Putamen (tissue), 1 donor: ENCODE measurements at regions not wholly inside any gene's neighbourhood (a gene's known extent, or its start where the extent isn't known, plus 50 kb on each side); places are given as distances from the start of the nearest gene placed in this dataset.
"Not testable (repeated sequence)": the region's sequence is repeated elsewhere in the genome, so short reads cannot be mapped to it uniquely, and the experiment has no call there.

Experiments
- DNase-seq: peaks from one replicate; pipeline ENCODE4 v3.0.0-alpha.2; 2016; ENCODE audit warnings: low spot score

GRCh38 chr2:39581866-39582265, 83.9 kb upstream of the TMEM178A start:
- no peak for DNase-seq

- no peak for DNase-seq
These were observed 82.5 kb upstream of the TMEM178A start for GRCh38 chr2:39583213-39583612.

- DNase-seq: no peak
These were observed 81.9 kb upstream of the TMEM178A start for GRCh38 chr2:39583781-39584180.

- peak; percentile 32 for DNase-seq
These were observed 81.3 kb upstream of the TMEM178A start for GRCh38 chr2:39584283-39584965.

- not testable (repeated sequence) for DNase-seq
These were observed 80.2 kb upstream of the TMEM178A start for GRCh38 chr2:39585531-39585930.

GRCh38 chr2:39587168-39587567, 78.5 kb upstream of the TMEM178A start:
- DNase-seq: no peak

GRCh38 chr2:39587641-39588040, 78.1 kb upstream of the TMEM178A start:
- DNase-seq: no peak

- no peak for DNase-seq
These were observed 72.0 kb upstream of the TMEM178A start for GRCh38 chr2:39593439-39594393.

GRCh38 chr2:39595116-39595515, 70.6 kb upstream of the TMEM178A start:
- DNase-seq: no peak

- no peak for DNase-seq
These were observed 68.4 kb upstream of the TMEM178A start for GRCh38 chr2:39597314-39597713.

GRCh38 chr2:39602616-39603015, 63.1 kb upstream of the TMEM178A start:
- no peak for DNase-seq

- DNase-seq: no peak
These were observed 62.3 kb upstream of the TMEM178A start for GRCh38 chr2:39603436-39603835.

GRCh38 chr2:39604866-39605265, 60.9 kb upstream of the TMEM178A start:
- no peak for DNase-seq

GRCh38 chr2:39606585-39606984, 59.1 kb upstream of the TMEM178A start:
- no peak for DNase-seq

GRCh38 chr2:39607538-39608262, 58.0 kb upstream of the TMEM178A start:
- DNase-seq: no peak

- no peak for DNase-seq
These were observed 57.5 kb upstream of the TMEM178A start for GRCh38 chr2:39608263-39608575.

GRCh38 chr2:39608686-39609441, 56.9 kb upstream of the TMEM178A start:
- no peak for DNase-seq

GRCh38 chr2:39609917-39610316, 55.8 kb upstream of the TMEM178A start:
- no peak for DNase-seq

GRCh38 chr2:39615675-39616074, 50.0 kb upstream of the TMEM178A start:
- DNase-seq: no peak
